Esophagus squamous epithelium (tissue), 4 donors: ENCODE measurements at regions not wholly inside any gene's neighbourhood (a gene's known extent, or its start where the extent isn't known, plus 50 kb on each side); places are given as distances from the start of the nearest gene placed in this dataset.

ENCODE experiments used
- POLR2A ChIP-seq, 4 donors: fragments of 450-650 bp; IDR thresholded peaks; one replicate each; pipeline ENCODE4 v1.6.1; 2017; ENCODE audit warnings: antibody characterized with exemption in 4 of 4, mild to moderate bottlenecking in 4 of 4, moderate library complexity in 3 of 4
- TF ChIP-seq, protein P1 (sequence below), 6 experiments: fragments of 450-650 bp in 4 of 6; fragments of 200-600 bp in 2 of 6; sonication (generic) in 2 of 6; IDR thresholded peaks; one replicate each; pipeline ENCODE4 v1.5.1; 2016 to 2019; ENCODE audit warnings: antibody characterized with exemption in 6 of 6, mild to moderate bottlenecking in 4 of 6, moderate library complexity in 4 of 6

DNA sequence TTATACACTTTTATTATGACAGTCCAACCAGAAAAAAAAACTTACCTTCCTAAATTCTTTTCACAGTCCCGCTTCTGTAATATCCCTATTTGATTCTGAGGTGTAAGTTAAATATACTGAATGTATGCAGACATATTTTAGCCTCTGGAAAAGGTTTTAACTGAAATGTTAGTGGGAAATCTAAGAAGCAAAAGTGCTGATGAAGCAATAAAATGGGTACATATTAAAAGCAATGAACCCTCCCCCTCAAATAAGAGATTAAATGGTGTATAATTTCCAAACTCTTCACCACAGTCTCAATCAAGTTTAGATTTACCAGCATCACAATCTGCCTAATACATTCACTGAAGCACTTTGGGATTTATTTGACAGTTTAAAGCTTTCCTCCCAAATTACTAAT is 688.3 kb upstream of the DIAPH2 start:
- TF ChIP-seq, protein P1, sequence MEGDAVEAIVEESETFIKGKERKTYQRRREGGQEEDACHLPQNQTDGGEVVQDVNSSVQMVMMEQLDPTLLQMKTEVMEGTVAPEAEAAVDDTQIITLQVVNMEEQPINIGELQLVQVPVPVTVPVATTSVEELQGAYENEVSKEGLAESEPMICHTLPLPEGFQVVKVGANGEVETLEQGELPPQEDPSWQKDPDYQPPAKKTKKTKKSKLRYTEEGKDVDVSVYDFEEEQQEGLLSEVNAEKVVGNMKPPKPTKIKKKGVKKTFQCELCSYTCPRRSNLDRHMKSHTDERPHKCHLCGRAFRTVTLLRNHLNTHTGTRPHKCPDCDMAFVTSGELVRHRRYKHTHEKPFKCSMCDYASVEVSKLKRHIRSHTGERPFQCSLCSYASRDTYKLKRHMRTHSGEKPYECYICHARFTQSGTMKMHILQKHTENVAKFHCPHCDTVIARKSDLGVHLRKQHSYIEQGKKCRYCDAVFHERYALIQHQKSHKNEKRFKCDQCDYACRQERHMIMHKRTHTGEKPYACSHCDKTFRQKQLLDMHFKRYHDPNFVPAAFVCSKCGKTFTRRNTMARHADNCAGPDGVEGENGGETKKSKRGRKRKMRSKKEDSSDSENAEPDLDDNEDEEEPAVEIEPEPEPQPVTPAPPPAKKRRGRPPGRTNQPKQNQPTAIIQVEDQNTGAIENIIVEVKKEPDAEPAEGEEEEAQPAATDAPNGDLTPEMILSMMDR (IDR thresholded peaks at IDR 0.05), result no peak
- no peak for TF ChIP-seq POLR2A (IDR thresholded peaks at IDR 0.05)
